ENCODE measurements at regions not wholly inside any gene's neighbourhood (a gene's known extent, or its start where the extent isn't known, plus 50 kb on each side); places are given as distances from the start of the nearest gene placed in this dataset.
"Not testable (repeated sequence)": the region's sequence is repeated elsewhere in the genome, so short reads cannot be mapped to it uniquely, and the experiment has no call there.

- Histone ChIP-seq H3K27ac (no peak overlapping the region), H3K4me1 (replicated peaks) (peaks cover 6% of the 10 kb centered on the region), H3K4me3 (no peak overlapping the region), H3K36me3 (no peaks in the 10 kb centered on the region), H3K27me3 (replicated peaks; ENCODE audit: insufficient read depth) (no peaks in the 10 kb centered on the region), H3K9me3 (no peaks in the 10 kb centered on the region)
- TF ChIP-seq CTCF (IDR thresholded peaks at IDR 0.05) (peak in 1 of 4 experiments; percentile 12), POLR2A (IDR thresholded peaks at IDR 0.05) (no peak), POLR2AphosphoS5 (IDR thresholded peaks at IDR 0.05) (no peak)
- intact Hi-C loops (cut with DNase I), result no loop called here
- 94% methylated on average over 10 of the region's 10 CpGs for WGBS
- no peak for DNase-seq (ENCODE audit: low spot score)
These were observed 112.7 kb downstream of the KLF13 start for GRCh38 chr15:31439328-31439727.

GRCh38 chr15:31440216-31440615 lies 113.6 kb downstream of the KLF13 start:
- not testable (repeated sequence) for H3K36me3 ChIP-seq; H3K27me3 ChIP-seq (replicated peaks; ENCODE audit: insufficient read depth); H3K4me3 ChIP-seq; H3K27ac ChIP-seq; DNase-seq (ENCODE audit: low spot score); H3K4me1 ChIP-seq (replicated peaks); H3K9me3 ChIP-seq
- 91% methylated on average over 20 of the region's 20 CpGs for WGBS
- intact Hi-C loops (cut with DNase I), result loop anchor here (5.0 kb wide), 1 partner anchor 47 kb away; no protein-coding TSS in a partner anchor

- no peak for TF ChIP-seq POLR2A (IDR thresholded peaks at IDR 0.05)
- TF ChIP-seq POLR2AphosphoS5 (IDR thresholded peaks at IDR 0.05), result no peak
- no peak for TF ChIP-seq CTCF (IDR thresholded peaks at IDR 0.05)
- intact Hi-C loops (cut with DNase I), result loop anchor here (5.0 kb wide), 1 partner anchor 46 kb away; no protein-coding TSS in a partner anchor
- no peak for DNase-seq (ENCODE audit: low spot score)
- Histone ChIP-seq H3K4me1 (replicated peaks) (no peaks in the 10 kb centered on the region), H3K36me3 (no peaks in the 10 kb centered on the region), H3K9me3 (no peaks in the 10 kb centered on the region), H3K4me3 (peak overlapping the region; percentile 34 to 35), H3K27ac (peak overlapping the region in 1 of 2 donors; percentile 5), H3K27me3 (replicated peaks; ENCODE audit: insufficient read depth) (no peaks in the 10 kb centered on the region)
- 4% methylated on average over 47 of the region's 56 CpGs for WGBS
These were observed 114.2 kb downstream of the KLF13 start for GRCh38 chr15:31440754-31441311.

GRCh38 chr15:31442226-31442625 lies 115.6 kb downstream of the KLF13 start:
- H3K4me3 ChIP-seq, result no peak overlapping the region
- H3K9me3 ChIP-seq, result no peaks in the 10 kb centered on the region
- no peak overlapping the region for H3K27ac ChIP-seq
- 88% methylated on average over 9 of the region's 9 CpGs for WGBS
- H3K36me3 ChIP-seq, result no peaks in the 10 kb centered on the region
- H3K4me1 ChIP-seq (replicated peaks), result no peaks in the 10 kb centered on the region
- DNase-seq (ENCODE audit: low spot score), result no peak
- no peak for TF ChIP-seq POLR2AphosphoS5 (IDR thresholded peaks at IDR 0.05)
- no peak for TF ChIP-seq POLR2A (IDR thresholded peaks at IDR 0.05)
- no peak for TF ChIP-seq CTCF (IDR thresholded peaks at IDR 0.05)
- intact Hi-C loops (cut with DNase I), result loop anchor here (5.0 kb wide), 1 partner anchor 45 kb away; no protein-coding TSS in a partner anchor
- H3K27me3 ChIP-seq (replicated peaks; ENCODE audit: insufficient read depth), result no peaks in the 10 kb centered on the region

- DNase-seq (ENCODE audit: low spot score), result no peak
- 64% methylated on average over 4 of the region's 4 CpGs for WGBS
- Histone ChIP-seq H3K4me3 (no peak overlapping the region), H3K27me3 (replicated peaks; ENCODE audit: insufficient read depth) (no peaks in the 10 kb centered on the region), H3K27ac (no peak overlapping the region), H3K4me1 (replicated peaks) (no peaks in the 10 kb centered on the region), H3K9me3 (no peaks in the 10 kb centered on the region), H3K36me3 (no peaks in the 10 kb centered on the region)
- TF ChIP-seq CTCF (IDR thresholded peaks at IDR 0.05), result no peak
- TF ChIP-seq POLR2AphosphoS5 (IDR thresholded peaks at IDR 0.05), result no peak
- TF ChIP-seq POLR2A (IDR thresholded peaks at IDR 0.05), result no peak
- intact Hi-C loops (cut with DNase I), result loop anchor here (5.0 kb wide), 1 partner anchor 45 kb away; no protein-coding TSS in a partner anchor
These were observed 116.1 kb downstream of the KLF13 start for GRCh38 chr15:31442699-31443111.

Measured in prostate gland (tissue), 2 donors.